ENCODE measurements at regions not wholly inside any gene's neighbourhood (a gene's known extent, or its start where the extent isn't known, plus 50 kb on each side); places are given as distances from the start of the nearest gene placed in this dataset.

DNA sequence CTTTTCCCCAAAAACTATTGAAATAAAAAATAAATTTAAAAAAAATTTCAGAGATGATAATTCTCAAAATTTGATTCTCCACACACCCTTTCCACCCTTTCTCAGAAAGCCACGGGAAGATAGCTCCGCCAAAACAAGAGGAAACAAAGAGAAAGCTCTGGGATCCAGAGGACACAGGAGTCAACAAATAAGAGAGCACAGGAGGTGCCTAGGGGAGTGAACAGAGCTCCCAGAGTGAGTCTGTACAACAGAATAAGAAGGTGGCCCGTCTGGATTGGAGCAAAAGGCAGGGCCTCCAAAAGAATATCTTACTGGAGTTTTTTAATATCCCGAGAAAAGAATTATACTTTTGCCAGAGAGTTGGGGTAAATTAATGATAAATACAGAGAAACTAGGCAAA is 96.3 kb upstream of the DRD2 start:
- intact Hi-C loops (cut with micrococcal nuclease), result no loop called here
- Histone ChIP-seq H3K4me2 (ENCODE audit: low read length) (no peak overlapping the region), H3K9me3 (ENCODE audit: control insufficient read depth in 1 of 2, insufficient read depth in 1 of 2, low read depth in 1 of 2, low read length in 2 of 2) (no peaks in the 10 kb centered on the region), H3K27me3 (ENCODE audit: insufficient read depth, low read length) (no peaks in the 10 kb centered on the region), H4K20me1 (ENCODE audit: insufficient read depth) (no peaks in the 10 kb centered on the region), H3K79me2 (ENCODE audit: insufficient read depth, low read length) (no peaks in the 10 kb centered on the region), H2AFZ (ENCODE audit: low read depth, low read length, poor library complexity, severe bottlenecking) (no peak overlapping the region), H3K27ac (ENCODE audit: low read depth, low read length) (no peak overlapping the region), H3K4me1 (ENCODE audit: control insufficient read depth in 1 of 2, insufficient read depth in 2 of 2, low read length in 2 of 2) (no peaks in the 10 kb centered on the region), H3K4me3 (replicated peaks in 1 of 2; ENCODE audit: low read depth in 1 of 2, low read length in 2 of 2) (no peak overlapping the region), H3K36me3 (ENCODE audit: control insufficient read depth in 1 of 2, insufficient read depth in 2 of 2, low read length in 2 of 2) (no peaks in the 10 kb centered on the region), H3K9ac (ENCODE audit: low read length) (no peak overlapping the region), H3K9me2 (ENCODE audit: insufficient read depth) (no peaks in the 10 kb centered on the region)
- ChIA-PET CTCF (no interaction called here), RAD21 (ENCODE audit: low non-redundant PET in 1 of 2, low total read pairs in 2 of 2, uncharacterized antibody in 2 of 2, unreplicated experiment in 2 of 2) (no interaction called here), POLR2A (no interaction called here)
- DNase-seq (ENCODE audit: low read depth, low spot score) (no peak), ATAC-seq (no peak)
- BruUV-seq (replicated peaks), result no TSS peak
- TF ChIP-seq ZFX (IDR thresholded peaks at IDR 0.05) (no peak), RAD21 (IDR thresholded peaks at IDR 0.05; ENCODE audit: low read depth) (no peak), ELF1 (IDR thresholded peaks at IDR 0.05; ENCODE audit: borderline replicate concordance, low read depth) (no peak), SP1 (IDR thresholded peaks at IDR 0.05; ENCODE audit: low read depth) (no peak), EZH2 (IDR thresholded peaks at IDR 0.05) (no peak), SRF (IDR thresholded peaks at IDR 0.05; ENCODE audit: low read depth) (no peak), YY1 (IDR thresholded peaks at IDR 0.05; ENCODE audit: extremely low read depth, insufficient replicate concordance, low read depth, low read length) (no peak)
- TF ChIP-seq, protein P1, sequence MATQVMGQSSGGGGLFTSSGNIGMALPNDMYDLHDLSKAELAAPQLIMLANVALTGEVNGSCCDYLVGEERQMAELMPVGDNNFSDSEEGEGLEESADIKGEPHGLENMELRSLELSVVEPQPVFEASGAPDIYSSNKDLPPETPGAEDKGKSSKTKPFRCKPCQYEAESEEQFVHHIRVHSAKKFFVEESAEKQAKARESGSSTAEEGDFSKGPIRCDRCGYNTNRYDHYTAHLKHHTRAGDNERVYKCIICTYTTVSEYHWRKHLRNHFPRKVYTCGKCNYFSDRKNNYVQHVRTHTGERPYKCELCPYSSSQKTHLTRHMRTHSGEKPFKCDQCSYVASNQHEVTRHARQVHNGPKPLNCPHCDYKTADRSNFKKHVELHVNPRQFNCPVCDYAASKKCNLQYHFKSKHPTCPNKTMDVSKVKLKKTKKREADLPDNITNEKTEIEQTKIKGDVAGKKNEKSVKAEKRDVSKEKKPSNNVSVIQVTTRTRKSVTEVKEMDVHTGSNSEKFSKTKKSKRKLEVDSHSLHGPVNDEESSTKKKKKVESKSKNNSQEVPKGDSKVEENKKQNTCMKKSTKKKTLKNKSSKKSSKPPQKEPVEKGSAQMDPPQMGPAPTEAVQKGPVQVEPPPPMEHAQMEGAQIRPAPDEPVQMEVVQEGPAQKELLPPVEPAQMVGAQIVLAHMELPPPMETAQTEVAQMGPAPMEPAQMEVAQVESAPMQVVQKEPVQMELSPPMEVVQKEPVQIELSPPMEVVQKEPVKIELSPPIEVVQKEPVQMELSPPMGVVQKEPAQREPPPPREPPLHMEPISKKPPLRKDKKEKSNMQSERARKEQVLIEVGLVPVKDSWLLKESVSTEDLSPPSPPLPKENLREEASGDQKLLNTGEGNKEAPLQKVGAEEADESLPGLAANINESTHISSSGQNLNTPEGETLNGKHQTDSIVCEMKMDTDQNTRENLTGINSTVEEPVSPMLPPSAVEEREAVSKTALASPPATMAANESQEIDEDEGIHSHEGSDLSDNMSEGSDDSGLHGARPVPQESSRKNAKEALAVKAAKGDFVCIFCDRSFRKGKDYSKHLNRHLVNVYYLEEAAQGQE (IDR thresholded peaks at IDR 0.05; ENCODE audit: low read depth), result no peak

DNA sequence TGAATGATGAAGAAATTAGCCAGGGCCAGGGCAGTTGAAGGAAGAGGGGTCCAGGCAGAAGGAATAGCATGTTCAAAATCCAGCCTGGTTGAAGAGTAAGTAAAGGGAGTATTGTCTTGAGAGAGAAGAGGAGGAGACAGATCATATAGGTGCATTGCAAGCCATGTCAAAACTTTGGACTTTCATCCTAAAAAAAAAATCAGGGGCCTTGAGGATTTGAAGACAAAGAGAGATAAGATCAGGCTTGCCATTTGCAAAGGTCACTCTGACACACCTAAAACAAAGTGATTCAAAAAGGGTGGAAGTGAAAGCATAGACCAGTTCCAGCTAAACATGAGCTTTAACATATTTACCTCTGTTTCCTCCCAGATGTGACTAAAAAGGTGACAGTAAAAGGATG is 95.7 kb upstream of the DRD2 start:
- no peak overlapping the region for H3K4me3 ChIP-seq (replicated peaks in 1 of 2; ENCODE audit: low read depth in 1 of 2, low read length in 2 of 2)
- no peaks in the 10 kb centered on the region for H3K9me2 ChIP-seq (ENCODE audit: insufficient read depth)
- H3K36me3 ChIP-seq (ENCODE audit: control insufficient read depth in 1 of 2, insufficient read depth in 2 of 2, low read length in 2 of 2), result no peaks in the 10 kb centered on the region
- no peak overlapping the region for H3K4me2 ChIP-seq (ENCODE audit: low read length)
- no peaks in the 10 kb centered on the region for H3K27me3 ChIP-seq (ENCODE audit: insufficient read depth, low read length)
- no peak overlapping the region for H3K9ac ChIP-seq (ENCODE audit: low read length)
- no peak overlapping the region for H3K27ac ChIP-seq (ENCODE audit: low read depth, low read length)
- DNase-seq (ENCODE audit: low read depth, low spot score) (no peak), ATAC-seq (no peak)
- H3K79me2 ChIP-seq (ENCODE audit: insufficient read depth, low read length), result no peaks in the 10 kb centered on the region
- no peaks in the 10 kb centered on the region for H3K9me3 ChIP-seq (ENCODE audit: control insufficient read depth in 1 of 2, insufficient read depth in 1 of 2, low read depth in 1 of 2, low read length in 2 of 2)
- ChIA-PET RAD21 (ENCODE audit: low non-redundant PET in 1 of 2, low total read pairs in 2 of 2, uncharacterized antibody in 2 of 2, unreplicated experiment in 2 of 2) (no interaction called here), POLR2A (no interaction called here), CTCF (no interaction called here)
- BruUV-seq (replicated peaks), result no TSS peak
- no peaks in the 10 kb centered on the region for H3K4me1 ChIP-seq (ENCODE audit: control insufficient read depth in 1 of 2, insufficient read depth in 2 of 2, low read length in 2 of 2)
- H2AFZ ChIP-seq (ENCODE audit: low read depth, low read length, poor library complexity, severe bottlenecking), result no peak overlapping the region
- intact Hi-C loops (cut with micrococcal nuclease), result no loop called here
- no peaks in the 10 kb centered on the region for H4K20me1 ChIP-seq (ENCODE audit: insufficient read depth)
- TF ChIP-seq POLR2A (IDR thresholded peaks at IDR 0.05; ENCODE audit: borderline replicate concordance, extremely low read depth, insufficient read depth, insufficient read length), result no peak
- TF ChIP-seq, protein P2, sequence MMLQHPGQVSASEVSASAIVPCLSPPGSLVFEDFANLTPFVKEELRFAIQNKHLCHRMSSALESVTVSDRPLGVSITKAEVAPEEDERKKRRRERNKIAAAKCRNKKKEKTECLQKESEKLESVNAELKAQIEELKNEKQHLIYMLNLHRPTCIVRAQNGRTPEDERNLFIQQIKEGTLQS (IDR thresholded peaks at IDR 0.05), result no peak
- no peak for TF ChIP-seq FOSL1 (IDR thresholded peaks at IDR 0.05; ENCODE audit: low read depth)
- TF ChIP-seq SRF (IDR thresholded peaks at IDR 0.05; ENCODE audit: low read depth), result no peak
- TF ChIP-seq POLR2AphosphoS5 (IDR thresholded peaks at IDR 0.05; ENCODE audit: low read depth, low read length), result no peak
- no peak for TF ChIP-seq EZH2 (IDR thresholded peaks at IDR 0.05)
- TF ChIP-seq ELF1 (IDR thresholded peaks at IDR 0.05; ENCODE audit: borderline replicate concordance, low read depth), result no peak
- TF ChIP-seq CBX3 (IDR thresholded peaks at IDR 0.05; ENCODE audit: low read depth), result no peak
- TF ChIP-seq, protein P3, sequence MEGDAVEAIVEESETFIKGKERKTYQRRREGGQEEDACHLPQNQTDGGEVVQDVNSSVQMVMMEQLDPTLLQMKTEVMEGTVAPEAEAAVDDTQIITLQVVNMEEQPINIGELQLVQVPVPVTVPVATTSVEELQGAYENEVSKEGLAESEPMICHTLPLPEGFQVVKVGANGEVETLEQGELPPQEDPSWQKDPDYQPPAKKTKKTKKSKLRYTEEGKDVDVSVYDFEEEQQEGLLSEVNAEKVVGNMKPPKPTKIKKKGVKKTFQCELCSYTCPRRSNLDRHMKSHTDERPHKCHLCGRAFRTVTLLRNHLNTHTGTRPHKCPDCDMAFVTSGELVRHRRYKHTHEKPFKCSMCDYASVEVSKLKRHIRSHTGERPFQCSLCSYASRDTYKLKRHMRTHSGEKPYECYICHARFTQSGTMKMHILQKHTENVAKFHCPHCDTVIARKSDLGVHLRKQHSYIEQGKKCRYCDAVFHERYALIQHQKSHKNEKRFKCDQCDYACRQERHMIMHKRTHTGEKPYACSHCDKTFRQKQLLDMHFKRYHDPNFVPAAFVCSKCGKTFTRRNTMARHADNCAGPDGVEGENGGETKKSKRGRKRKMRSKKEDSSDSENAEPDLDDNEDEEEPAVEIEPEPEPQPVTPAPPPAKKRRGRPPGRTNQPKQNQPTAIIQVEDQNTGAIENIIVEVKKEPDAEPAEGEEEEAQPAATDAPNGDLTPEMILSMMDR (IDR thresholded peaks at IDR 0.05 in 2 of 3, conservative IDR thresholded peaks at IDR 0.05 in 1 of 3; ENCODE audit: borderline replicate concordance in 1 of 3, insufficient read depth in 1 of 3, low read depth in 2 of 3, low read length in 2 of 3), result no peak
- no peak for TF ChIP-seq SP1 (IDR thresholded peaks at IDR 0.05; ENCODE audit: low read depth)
- no peak for TF ChIP-seq ZNF274 (IDR thresholded peaks at IDR 0.05; ENCODE audit: low read depth, low read length)
- no peak for TF ChIP-seq CEBPB (IDR thresholded peaks at IDR 0.05; ENCODE audit: low read depth)
- no peak for TF ChIP-seq RAD21 (IDR thresholded peaks at IDR 0.05; ENCODE audit: low read depth)
- no peak for TF ChIP-seq EGR1 (IDR thresholded peaks at IDR 0.05; ENCODE audit: low read depth)
- no peak for TF ChIP-seq YY1 (IDR thresholded peaks at IDR 0.05; ENCODE audit: extremely low read depth, insufficient replicate concordance, low read depth, low read length)
- no peak for TF ChIP-seq JUND (IDR thresholded peaks at IDR 0.05)
- TF ChIP-seq ZFX (IDR thresholded peaks at IDR 0.05), result no peak

Data from HCT116 (cell line).